Activated CD8-positive, alpha-beta memory T cell treated with anti-CD3 and anti-CD28 coated beads for 24 hours (primary cell): ENCODE measurements at regions not wholly inside any gene's neighbourhood (a gene's known extent, or its start where the extent isn't known, plus 50 kb on each side); places are given as distances from the start of the nearest gene placed in this dataset.
"Not testable (repeated sequence)": the region's sequence is repeated elsewhere in the genome, so short reads cannot be mapped to it uniquely, and the experiment has no call there.

Experiments
- DNase-seq: peaks from one replicate; pipeline ENCODE4 v3.0.0-alpha.2; 2020

- no peak for DNase-seq
Observed at GRCh38 chr6:10343320-10343719, 71.6 kb downstream of the TFAP2A start.

- DNase-seq, result no peak
Observed at GRCh38 chr6:10341605-10342004, 73.3 kb downstream of the TFAP2A start.

GRCh38 chr6:10338151-10338550, 76.7 kb downstream of the TFAP2A start:
- no peak for DNase-seq

- DNase-seq, result not testable (repeated sequence)
Observed at GRCh38 chr6:10337376-10337775, 77.5 kb downstream of the TFAP2A start.

GRCh38 chr6:10332111-10332510, 82.8 kb downstream of the TFAP2A start:
- no peak for DNase-seq

- no peak for DNase-seq
Observed at GRCh38 chr6:10331334-10331968, 83.4 kb downstream of the TFAP2A start.

- no peak for DNase-seq
Observed at GRCh38 chr6:10330515-10330914, 84.4 kb downstream of the TFAP2A start.

- DNase-seq, result no peak
Observed at GRCh38 chr6:10323018-10323417, 91.9 kb downstream of the TFAP2A start.

GRCh38 chr6:10320291-10320690, 94.6 kb downstream of the TFAP2A start:
- DNase-seq, result no peak

GRCh38 chr6:10316373-10316721, 98.5 kb downstream of the TFAP2A start:
- no peak for DNase-seq

GRCh38 chr6:10315658-10316372, 99.1 kb downstream of the TFAP2A start:
- DNase-seq, result no peak

GRCh38 chr6:10315034-10315433, 99.8 kb downstream of the TFAP2A start:
- no peak for DNase-seq

GRCh38 chr6:10314163-10314955, 100.5 kb downstream of the TFAP2A start:
- no peak for DNase-seq

GRCh38 chr6:10313799-10314162, 101.1 kb downstream of the TFAP2A start:
- no peak for DNase-seq

GRCh38 chr6:10312445-10312844, 102.4 kb downstream of the TFAP2A start:
- no peak for DNase-seq

GRCh38 chr6:10311546-10312405, 103.1 kb downstream of the TFAP2A start:
- DNase-seq, result not testable (repeated sequence)

GRCh38 chr6:10310826-10311225, 104.0 kb downstream of the TFAP2A start:
- no peak for DNase-seq

- DNase-seq, result no peak
Observed at GRCh38 chr6:10310330-10310653, 104.6 kb downstream of the TFAP2A start.

- DNase-seq, result no peak
Observed at GRCh38 chr6:10309457-10310329, 105.2 kb downstream of the TFAP2A start.

GRCh38 chr6:10307476-10307875, 107.4 kb downstream of the TFAP2A start:
- DNase-seq, result no peak

- no peak for DNase-seq
Observed at GRCh38 chr6:10307028-10307427, 107.8 kb downstream of the TFAP2A start.

GRCh38 chr6:10305790-10306415, 109.0 kb downstream of the TFAP2A start:
- no peak for DNase-seq
